Activated gamma-delta T cell treated with anti-CD3 and anti-CD28 coated beads, Interleukin-2, amount 50 U/mL, for 16 hours (primary cell): ENCODE measurements at regions not wholly inside any gene's neighbourhood (a gene's known extent, or its start where the extent isn't known, plus 50 kb on each side); places are given as distances from the start of the nearest gene placed in this dataset.

Experiments
- DNase-seq: peaks from one replicate; pipeline ENCODE4 v3.0.0-alpha.2; 2020; ENCODE audit warnings: low read depth

GRCh38 chr6:153231048-153231646 is 100.1 kb upstream of the RGS17 start:
- DNase-seq = no peak

GRCh38 chr6:153218184-153218792 is 87.2 kb upstream of the RGS17 start:
- no peak for DNase-seq

- no peak for DNase-seq
These were observed 85.7 kb upstream of the RGS17 start for GRCh38 chr6:153216789-153217188.

GRCh38 chr6:153215242-153215641 is 84.2 kb upstream of the RGS17 start:
- DNase-seq = no peak

- DNase-seq = no peak
These were observed 83.4 kb upstream of the RGS17 start for GRCh38 chr6:153214436-153214835.

- no peak for DNase-seq
These were observed 79.0 kb upstream of the RGS17 start for GRCh38 chr6:153210083-153210482.

DNA sequence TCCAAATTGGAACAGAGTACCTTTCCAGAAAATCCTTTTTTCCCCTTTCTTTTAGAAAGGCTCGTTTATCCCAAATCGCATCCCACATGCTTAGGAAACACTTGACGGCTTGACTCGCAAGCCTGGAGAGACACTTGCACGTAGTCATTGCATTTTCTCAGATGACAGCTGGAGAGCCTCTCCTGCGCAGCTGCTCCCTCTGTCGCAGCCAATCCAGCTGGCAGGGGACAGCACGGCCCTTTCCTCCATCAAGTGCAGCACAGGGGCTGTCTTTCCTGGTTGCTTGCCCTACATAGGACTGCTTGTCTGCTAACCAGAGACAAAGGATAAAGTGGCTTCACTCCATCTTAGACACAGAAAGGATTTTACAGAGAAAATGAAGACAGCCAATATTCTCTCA is 77.6 kb upstream of the RGS17 start:
- DNase-seq = no peak

- no peak for DNase-seq
These were observed 76.5 kb upstream of the RGS17 start for GRCh38 chr6:153207617-153208016.

GRCh38 chr6:153207006-153207405 is 75.9 kb upstream of the RGS17 start:
- no peak for DNase-seq

GRCh38 chr6:153192943-153193885 is 62.1 kb upstream of the RGS17 start:
- no peak for DNase-seq

DNA sequence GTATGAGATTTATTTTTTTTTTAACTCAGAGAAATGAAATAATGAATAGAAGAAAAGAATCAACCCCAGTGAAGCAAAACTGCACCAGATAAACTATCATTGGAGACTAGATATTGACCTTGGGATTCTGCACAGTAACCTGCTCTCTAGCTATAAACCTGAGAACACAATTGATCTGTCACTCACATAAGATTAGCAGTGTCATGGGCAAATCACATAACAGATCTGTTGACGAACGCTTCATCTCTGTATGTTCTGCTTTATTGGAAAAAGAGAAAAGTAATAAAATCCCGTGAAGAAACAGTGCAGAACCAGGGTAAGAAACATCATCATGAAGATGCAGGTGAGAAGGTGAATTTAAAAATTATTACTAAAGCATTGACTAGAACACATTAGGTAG is 52.8 kb upstream of the RGS17 start:
- DNase-seq = no peak
